Lower leg skin (tissue), 4 donors: ENCODE measurements at regions not wholly inside any gene's neighbourhood (a gene's known extent, or its start where the extent isn't known, plus 50 kb on each side); places are given as distances from the start of the nearest gene placed in this dataset.

Experiments used
- DNase-seq, 2 donors: peaks; one replicate each; pipeline ENCODE4 v3.0.0-alpha.2; 2019; ENCODE audit warnings: low spot score in 2 of 2
- H3K4me3 ChIP-seq: fragments of 200-600 bp; sonication (generic); 2 replicates; pipeline ENCODE4 v1.5.1; 2017; ENCODE audit warnings: mild to moderate bottlenecking, low read depth; ENCODE audit not compliant: poor library complexity, severe bottlenecking
- CTCF ChIP-seq, 3 donors: fragments of 450-650 bp; IDR thresholded peaks; one replicate each; pipeline ENCODE4 v1.5.1; 2016; ENCODE audit warnings: antibody characterized with exemption in 3 of 3, mild to moderate bottlenecking in 3 of 3, moderate library complexity in 2 of 3
- POLR2A ChIP-seq, 2 donors: fragments of 450-650 bp; IDR thresholded peaks; one replicate each; pipeline ENCODE4 v1.6.1; 2016 to 2017; ENCODE audit warnings: antibody characterized with exemption in 2 of 2, mild to moderate bottlenecking in 1 of 2, moderate library complexity in 1 of 2
- WGBS, 2 donors: methylation state at CpG; one replicate each; pipeline ENCODE4 v1.1.5; 2018; 5-methylcytosine and 5-hydroxymethylcytosine counted together
- intact Hi-C: fragments of 100-400 bp; cut with DNase I; formaldehyde crosslinking; loops from one replicate; pipeline ENCODE4 v1.15.0; 2023; ENCODE audit warnings: low total_unique reads

DNA sequence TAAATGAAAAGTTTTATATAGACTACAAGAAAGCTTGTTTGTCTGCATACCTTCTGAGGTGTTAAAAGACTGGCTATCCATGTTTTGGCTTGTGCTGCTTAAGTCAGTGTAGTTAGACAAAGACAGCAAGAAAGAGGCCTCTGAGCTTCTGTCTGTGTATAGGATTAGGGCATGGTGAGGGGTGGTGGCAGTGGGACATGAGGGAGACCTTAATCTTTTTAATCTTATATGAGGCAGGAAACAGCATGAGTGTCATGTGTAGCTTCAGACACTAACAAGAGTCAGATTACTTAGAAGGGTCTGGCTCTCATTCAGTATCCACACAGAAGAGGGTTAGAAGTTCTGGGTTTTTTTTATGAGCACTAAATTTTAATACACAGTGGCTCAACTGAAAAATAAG, 213.3 kb downstream of the GABRG1 start:
- TF ChIP-seq POLR2A (IDR thresholded peaks at IDR 0.05) (no peak), CTCF (IDR thresholded peaks at IDR 0.05) (no peak)
- intact Hi-C loops, result no loop called here

DNA sequence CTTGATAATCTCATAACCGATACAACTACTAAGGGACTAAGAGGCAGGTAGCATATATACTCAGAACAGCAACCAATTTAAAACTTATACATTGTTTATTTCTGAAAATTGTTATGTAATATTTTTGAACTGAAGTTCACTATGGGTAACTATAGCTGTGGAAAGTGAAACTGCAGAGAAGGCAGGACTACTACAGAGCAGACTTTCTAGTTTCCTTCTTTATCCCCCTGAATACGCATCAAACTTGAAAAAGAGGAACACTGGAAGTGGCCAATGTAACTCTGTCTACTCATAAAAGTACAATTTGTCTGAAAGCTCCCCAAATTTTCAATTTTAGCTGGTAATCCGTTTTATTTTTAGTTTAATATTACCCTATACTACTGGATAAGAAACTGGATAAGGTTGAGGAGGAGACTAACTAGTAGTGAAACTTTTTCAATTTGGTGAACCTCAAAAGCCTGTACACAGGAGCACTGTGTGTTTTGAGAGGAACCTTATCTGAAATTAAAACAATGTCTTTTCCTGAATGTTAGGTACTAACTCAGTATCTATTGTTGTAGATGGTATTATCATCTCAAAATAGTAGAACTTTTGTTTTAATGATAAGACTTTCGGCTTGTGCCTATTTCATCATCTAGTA, 225.8 kb downstream of the GABRG1 start:
- DNase-seq, result no peak
- WGBS, 2 donors, result 79 to 81% methylated on average over 4 of the region's 4 CpGs
- H3K4me3 ChIP-seq, result no peak overlapping the region
- intact Hi-C loops, result no loop called here
- TF ChIP-seq CTCF (IDR thresholded peaks at IDR 0.05) (no peak), POLR2A (IDR thresholded peaks at IDR 0.05) (no peak)

More for the DNA sequence above, 213.3 kb downstream of the GABRG1 start:
- no peak overlapping the region for H3K4me3 ChIP-seq
- DNase-seq, result no peak

GRCh38 chr4:45883421-45883820, 240.4 kb downstream of the GABRG1 start:
- no peak overlapping the region for H3K4me3 ChIP-seq
- intact Hi-C loops, result no loop called here
- WGBS, 2 donors, result 46 to 57% methylated on average over 1 of the region's 1 CpG
- TF ChIP-seq POLR2A (IDR thresholded peaks at IDR 0.05), result no peak
- no peak for TF ChIP-seq CTCF (IDR thresholded peaks at IDR 0.05)
- no peak for DNase-seq

DNA sequence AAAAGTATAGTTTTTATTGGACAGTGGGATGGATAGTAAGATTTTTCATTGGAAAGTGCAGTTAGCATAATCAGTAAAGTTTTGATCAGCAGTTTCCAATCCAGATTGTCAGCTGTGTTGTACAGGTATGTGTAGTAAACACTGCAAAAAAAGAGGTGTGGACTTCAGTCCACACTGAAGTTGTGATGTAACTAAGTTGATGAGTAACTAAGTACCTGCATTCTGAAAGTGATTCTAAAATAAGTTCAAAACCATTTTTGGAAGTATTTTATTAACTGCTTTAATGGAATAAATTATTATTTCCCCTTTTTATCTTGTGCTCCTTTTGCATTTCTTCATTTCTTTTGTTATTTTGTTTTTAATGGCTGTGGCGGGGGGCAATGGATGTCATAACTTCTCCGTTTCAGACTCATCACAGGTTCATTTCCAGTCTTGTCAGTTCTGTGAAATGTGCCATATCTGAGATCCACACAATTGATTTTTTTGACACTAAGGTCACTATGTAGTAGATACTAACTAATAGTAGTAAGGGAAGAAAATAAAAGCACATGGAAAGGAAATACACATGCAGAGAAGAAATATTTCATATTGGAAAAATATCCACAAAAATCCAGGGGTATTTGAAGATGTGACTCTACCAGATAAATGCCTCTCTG, 247.5 kb downstream of the GABRG1 start:
- TF ChIP-seq POLR2A (IDR thresholded peaks at IDR 0.05) (no peak), CTCF (IDR thresholded peaks at IDR 0.05) (no peak)
- intact Hi-C loops, result no loop called here
- 84 to 88% methylated on average over 2 of the region's 2 CpGs for WGBS, 2 donors
- DNase-seq, result no peak
- H3K4me3 ChIP-seq, result no peak overlapping the region

GRCh38 chr4:45869184-45869583, 254.7 kb downstream of the GABRG1 start:
- no peak overlapping the region for H3K4me3 ChIP-seq
- intact Hi-C loops, result no loop called here
- no peak for DNase-seq
- 78 to 82% methylated on average over 3 of the region's 3 CpGs for WGBS, 2 donors
- TF ChIP-seq POLR2A (IDR thresholded peaks at IDR 0.05) (no peak), CTCF (IDR thresholded peaks at IDR 0.05) (no peak)

DNA sequence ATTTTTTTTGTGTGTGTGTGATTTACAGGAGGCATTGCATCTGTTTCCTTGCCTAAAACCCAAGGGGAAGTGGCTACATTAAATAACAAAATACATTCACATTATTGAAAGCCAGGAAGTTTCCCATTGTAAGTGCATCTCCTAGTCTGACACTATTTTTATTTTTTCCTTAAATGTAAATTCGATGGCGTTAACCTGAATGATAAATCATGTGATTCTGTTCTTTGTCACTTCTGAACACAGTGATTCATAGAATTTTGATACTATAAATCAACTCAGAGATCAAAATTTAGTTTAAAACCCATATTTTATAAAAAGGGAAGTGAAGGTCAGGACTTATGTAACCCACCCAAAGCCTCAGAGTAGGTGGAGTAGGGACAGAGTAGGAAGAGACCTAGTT, 258.1 kb downstream of the GABRG1 start:
- 41 to 60% methylated on average over 2 of the region's 2 CpGs for WGBS, 2 donors
- intact Hi-C loops, result no loop called here
- H3K4me3 ChIP-seq, result no peak overlapping the region
- TF ChIP-seq POLR2A (IDR thresholded peaks at IDR 0.05) (no peak), CTCF (IDR thresholded peaks at IDR 0.05) (no peak)
- no peak for DNase-seq
